NB4 (cell line): ENCODE measurements at regions not wholly inside any gene's neighbourhood (a gene's known extent, or its start where the extent isn't known, plus 50 kb on each side); places are given as distances from the start of the nearest gene placed in this dataset.

Experiments used
- MYC ChIP-seq: IDR thresholded peaks from 2 replicates; pipeline ENCODE4 v1.6.1; 2011; ENCODE audit warnings: low read depth, low read length
- TF ChIP-seq, protein P1 (sequence below): IDR thresholded peaks from one replicate; pipeline ENCODE4 v1.5.1; 2012; ENCODE audit warnings: low read depth, low read length

DNA sequence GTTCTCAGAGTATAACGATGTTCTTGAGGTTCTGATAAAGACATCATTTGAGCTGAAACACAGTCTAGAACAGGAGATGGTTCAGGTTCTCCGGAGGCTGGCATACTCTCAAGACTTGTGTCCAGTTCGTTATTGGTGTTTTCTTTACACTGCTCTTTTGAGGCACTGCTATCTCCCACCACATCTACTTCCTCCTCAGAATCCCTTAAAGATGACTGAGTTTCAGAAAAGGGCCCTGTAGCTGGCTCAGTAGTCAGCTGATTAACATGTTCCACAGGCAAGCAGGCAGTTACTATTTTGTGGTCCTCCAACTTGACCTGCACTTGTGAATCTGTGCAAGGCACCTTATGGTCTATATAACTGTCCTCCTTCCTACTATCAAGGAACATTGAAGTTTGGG lies 50.2 kb downstream of the ZZZ3 start:
- TF ChIP-seq, protein P1, sequence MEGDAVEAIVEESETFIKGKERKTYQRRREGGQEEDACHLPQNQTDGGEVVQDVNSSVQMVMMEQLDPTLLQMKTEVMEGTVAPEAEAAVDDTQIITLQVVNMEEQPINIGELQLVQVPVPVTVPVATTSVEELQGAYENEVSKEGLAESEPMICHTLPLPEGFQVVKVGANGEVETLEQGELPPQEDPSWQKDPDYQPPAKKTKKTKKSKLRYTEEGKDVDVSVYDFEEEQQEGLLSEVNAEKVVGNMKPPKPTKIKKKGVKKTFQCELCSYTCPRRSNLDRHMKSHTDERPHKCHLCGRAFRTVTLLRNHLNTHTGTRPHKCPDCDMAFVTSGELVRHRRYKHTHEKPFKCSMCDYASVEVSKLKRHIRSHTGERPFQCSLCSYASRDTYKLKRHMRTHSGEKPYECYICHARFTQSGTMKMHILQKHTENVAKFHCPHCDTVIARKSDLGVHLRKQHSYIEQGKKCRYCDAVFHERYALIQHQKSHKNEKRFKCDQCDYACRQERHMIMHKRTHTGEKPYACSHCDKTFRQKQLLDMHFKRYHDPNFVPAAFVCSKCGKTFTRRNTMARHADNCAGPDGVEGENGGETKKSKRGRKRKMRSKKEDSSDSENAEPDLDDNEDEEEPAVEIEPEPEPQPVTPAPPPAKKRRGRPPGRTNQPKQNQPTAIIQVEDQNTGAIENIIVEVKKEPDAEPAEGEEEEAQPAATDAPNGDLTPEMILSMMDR: no peak
- TF ChIP-seq MYC: no peak
